HG03175 (cell line): ENCODE measurements at regions not wholly inside any gene's neighbourhood (a gene's known extent, or its start where the extent isn't known, plus 50 kb on each side); places are given as distances from the start of the nearest gene placed in this dataset.
"Not testable (repeated sequence)": the region's sequence is repeated elsewhere in the genome, so short reads cannot be mapped to it uniquely, and the experiment has no call there.

Experiments used
- ATAC-seq: cut with Tn5 transposase; IDR thresholded peaks from one replicate; pipeline ENCODE4 v1.9.1; 2021; ENCODE audit warnings: mild to moderate bottlenecking, moderate library complexity; ENCODE audit not compliant: unreplicated experiment

- no peak for ATAC-seq
Measured at GRCh38 chr21:35482933-35483662, 434.0 kb upstream of the RUNX1 start.

DNA sequence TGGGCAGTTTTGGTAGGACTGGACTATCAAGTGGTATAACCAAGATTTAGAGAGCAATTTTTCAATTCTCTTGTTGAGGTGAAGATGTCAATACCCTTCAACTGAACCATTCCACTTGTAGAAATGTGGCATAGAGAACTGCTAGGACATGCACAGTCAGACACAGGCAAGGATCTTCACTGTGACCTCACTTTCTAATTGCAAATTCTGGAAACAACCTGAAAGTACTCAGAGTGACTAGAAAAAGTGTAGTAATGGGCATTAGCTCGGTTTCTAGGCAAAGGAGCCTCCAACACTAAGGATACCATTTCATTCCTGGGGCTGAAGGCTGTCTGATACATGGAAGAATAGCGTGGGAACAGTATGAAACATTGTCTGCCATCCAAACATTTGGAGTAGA, 433.0 kb upstream of the RUNX1 start:
- ATAC-seq = no peak

- no peak for ATAC-seq
Measured at GRCh38 chr21:35481005-35481404, 431.9 kb upstream of the RUNX1 start.

GRCh38 chr21:35479529-35479928, 430.4 kb upstream of the RUNX1 start:
- ATAC-seq = no peak

DNA sequence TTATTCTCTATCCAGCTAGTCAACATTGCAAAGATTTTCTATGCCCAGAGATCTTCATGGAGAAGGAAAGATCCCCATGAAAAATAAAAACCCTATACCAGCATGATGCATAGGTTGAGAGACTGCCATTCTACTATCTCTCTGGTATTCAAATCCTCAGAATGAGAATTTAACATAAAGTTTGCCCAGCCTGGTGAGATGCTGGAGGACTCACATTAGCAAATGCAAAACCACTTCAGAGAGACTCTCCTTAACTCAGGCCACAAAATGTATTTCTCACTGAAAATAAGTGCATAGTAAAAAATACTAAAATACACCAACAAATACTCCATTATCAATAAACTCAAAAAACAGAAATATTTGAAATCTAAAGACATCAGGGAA, 430.0 kb upstream of the RUNX1 start:
- ATAC-seq = no peak

DNA sequence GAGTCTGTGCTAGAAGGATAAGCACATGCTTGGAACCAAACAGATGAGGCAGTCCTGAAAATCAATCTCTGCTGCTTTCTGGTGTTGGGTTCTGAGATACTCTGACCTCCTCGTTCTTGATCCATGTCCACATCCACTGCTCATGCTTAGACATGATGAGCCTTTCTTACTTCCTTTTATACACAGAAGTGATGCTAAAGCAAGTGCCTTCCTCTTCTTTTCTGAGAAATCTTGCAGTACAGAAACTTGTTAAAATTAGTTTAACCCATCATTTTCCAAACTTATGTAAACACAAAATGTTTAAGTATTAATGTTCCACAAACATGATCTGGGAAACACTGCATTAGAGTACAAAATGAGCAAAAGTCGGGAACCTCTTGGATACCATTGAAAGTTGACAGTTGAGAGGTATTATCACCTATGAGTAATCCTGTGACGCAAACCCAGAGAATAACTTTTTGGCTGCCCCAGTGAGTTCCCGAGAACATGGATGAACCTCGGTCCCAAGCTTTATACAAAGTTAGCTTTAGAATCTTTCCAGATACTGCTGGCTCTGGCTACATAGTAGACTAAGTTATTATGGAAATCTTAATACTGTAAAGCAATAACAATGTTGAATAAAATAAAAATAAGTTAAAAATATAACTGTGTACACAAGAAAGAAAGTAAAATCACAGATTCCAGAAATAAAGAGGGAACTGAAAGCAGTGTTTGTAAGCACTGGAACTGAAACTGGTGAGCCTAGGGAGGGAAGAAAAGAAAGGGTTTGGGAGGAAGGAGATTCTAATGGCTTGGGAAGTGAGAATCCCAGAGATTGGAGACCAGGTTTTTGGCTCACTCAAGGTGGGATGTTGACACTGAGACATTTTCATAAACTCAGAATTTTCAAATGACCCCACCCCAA, 429.3 kb upstream of the RUNX1 start:
- no peak for ATAC-seq

GRCh38 chr21:35477622-35478021, 428.5 kb upstream of the RUNX1 start:
- ATAC-seq = no peak

DNA sequence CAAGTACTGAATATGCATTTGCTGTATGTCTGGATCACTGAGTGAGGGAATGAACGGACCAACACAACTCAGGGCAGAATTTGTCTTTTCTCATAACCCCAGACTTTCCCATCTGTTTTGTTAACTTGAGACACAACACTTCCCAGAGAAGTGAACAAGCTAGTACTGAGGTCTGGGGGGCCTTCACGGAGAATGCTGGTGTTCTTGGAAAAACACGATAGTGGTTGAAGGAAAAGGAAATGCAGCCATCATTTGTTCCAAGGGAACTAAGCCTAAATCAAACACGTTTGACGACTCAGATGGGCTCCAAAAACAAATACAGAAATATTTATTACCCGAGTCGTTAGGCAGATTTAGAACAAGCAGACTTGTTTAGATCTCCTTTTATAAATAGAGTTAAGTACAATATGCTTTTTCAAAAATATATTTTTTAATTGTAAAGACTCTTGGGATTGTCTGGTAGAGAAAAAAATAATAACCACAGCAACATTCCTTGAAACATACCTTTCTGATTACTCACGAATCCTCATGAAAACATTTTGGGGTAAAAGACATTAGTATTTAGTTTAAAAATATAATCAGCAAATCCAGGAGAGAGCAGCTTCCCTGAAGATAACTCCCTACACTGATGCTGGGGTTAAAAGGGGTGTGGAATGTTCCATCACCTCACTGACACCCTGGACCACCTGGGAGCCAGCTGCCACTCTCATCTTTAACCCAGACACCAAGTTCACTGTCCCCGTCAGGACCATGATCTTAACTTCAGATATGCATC, 427.7 kb upstream of the RUNX1 start:
- ATAC-seq = no peak

DNA sequence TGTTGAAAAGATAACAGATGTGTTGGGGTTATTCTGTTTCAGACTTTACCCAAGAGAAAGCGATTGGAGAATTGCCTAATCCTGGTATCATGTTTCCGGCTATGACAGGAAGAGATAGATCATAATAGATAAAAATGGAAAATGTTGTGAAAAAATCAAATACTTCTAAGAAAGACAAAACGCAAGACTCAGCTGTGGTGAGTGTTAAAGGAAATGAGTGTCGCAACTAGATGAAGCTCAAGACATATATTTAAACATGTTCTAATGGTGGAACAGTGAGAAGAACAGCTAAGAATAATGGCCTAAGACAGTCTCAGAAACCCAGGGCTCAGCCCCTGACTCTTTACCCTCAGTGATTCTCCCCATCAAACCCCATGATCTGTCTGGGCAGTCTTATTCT, 426.7 kb upstream of the RUNX1 start:
- ATAC-seq = no peak

GRCh38 chr21:35475009-35475408, 425.9 kb upstream of the RUNX1 start:
- ATAC-seq = no peak

DNA sequence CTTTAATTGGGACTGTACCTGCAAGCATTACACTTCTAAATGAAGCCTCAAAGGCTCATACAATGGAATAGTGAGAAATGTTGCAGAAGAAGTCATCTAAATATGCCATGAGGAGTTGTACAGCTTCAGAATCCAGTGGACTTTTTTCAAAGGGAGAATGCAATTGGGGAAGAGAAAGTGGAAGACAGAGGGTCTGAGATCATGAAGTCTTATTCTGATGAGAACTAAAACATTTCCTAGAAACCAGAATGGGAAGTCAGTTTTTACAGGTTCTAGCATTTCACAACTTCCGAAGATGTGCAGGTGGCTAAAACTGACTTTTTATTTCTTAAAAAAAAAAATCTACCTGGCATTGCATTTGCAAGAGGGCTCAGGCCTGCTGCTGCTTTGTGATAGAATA, 424.4 kb upstream of the RUNX1 start:
- no peak for ATAC-seq

GRCh38 chr21:35470522-35470921, 421.4 kb upstream of the RUNX1 start:
- ATAC-seq = no peak

- ATAC-seq = no peak
Measured at GRCh38 chr21:35469498-35469897, 420.4 kb upstream of the RUNX1 start.

GRCh38 chr21:35468991-35469390, 419.9 kb upstream of the RUNX1 start:
- ATAC-seq = no peak

DNA sequence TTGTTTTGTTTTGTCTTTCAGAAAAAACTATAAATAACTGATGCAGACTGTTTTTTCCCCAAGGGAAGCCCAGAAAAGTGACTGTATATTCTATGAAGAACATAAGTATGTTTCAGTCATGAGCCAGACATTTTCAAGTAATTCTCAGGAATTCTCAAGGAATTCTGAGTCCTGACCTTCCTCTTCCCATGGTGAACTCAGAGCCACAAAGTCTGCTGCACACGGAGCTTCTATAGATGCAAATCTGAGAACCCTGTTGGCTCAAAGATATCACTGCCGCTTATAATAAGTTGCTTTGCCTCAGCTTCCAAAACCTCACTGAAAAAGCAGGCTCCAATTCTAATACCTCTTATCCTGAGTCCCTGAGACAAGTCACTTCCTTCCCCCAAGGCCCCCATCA, 418.5 kb upstream of the RUNX1 start:
- ATAC-seq = no peak

DNA sequence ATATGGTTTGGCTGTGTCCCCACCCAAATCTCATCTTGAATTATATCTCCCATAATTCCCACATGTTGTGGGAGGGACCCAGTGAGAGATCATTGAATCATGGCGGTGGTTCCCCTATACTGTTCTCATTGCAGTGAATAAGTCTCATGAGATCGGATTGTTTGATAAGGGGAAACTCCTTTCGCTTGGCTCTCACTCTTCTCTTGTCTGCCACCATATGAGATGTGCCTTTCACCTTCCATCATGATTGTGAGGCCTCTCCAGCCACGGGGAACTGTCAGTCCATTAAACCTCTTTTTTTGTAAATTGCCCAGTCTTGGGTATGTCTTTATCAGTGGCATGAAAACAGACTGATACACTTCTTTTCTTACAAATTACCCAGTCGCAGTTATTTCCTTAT, 417.6 kb upstream of the RUNX1 start:
- not testable (repeated sequence) for ATAC-seq

- no peak for ATAC-seq
Measured at GRCh38 chr21:35465741-35466140, 416.6 kb upstream of the RUNX1 start.

GRCh38 chr21:35461700-35462099, 412.6 kb upstream of the RUNX1 start:
- no peak for ATAC-seq

GRCh38 chr21:35460441-35460840, 411.3 kb upstream of the RUNX1 start:
- ATAC-seq = no peak

GRCh38 chr21:35458405-35458804, 409.3 kb upstream of the RUNX1 start:
- no peak for ATAC-seq

DNA sequence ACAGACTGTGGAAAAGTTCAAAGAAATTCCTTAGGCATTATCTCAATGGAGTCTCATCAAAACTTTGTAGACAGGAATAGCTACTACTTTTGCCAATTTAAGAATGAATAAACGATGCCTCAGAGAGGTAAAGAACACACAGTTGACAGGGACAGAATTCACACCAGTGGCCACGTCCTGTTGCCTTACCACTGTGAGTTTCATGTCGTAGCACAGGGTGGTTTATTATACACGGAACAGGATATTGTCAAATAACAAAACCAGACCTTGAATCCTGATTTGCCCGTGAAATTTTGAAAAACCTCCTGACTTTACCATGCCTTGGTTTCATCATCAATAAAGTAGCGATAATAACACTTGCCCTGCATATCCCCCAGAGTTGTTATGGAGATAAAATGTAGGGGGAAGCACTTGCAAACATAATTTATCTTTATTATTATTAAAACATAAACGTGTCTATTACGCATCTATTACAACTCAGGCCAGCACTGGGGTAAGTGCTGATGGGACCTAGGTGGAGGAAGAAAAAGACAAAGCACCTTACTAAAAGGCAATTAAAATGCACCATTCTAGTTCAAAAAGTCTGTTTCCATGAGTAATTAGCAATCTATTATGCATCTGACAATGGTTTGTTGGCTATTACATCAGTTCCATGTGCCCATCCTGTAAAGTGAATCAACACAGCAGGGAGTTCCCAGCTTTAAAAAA, 408.1 kb upstream of the RUNX1 start:
- no peak for ATAC-seq
